ENCODE measurements at regions not wholly inside any gene's neighbourhood (a gene's known extent, or its start where the extent isn't known, plus 50 kb on each side); places are given as distances from the start of the nearest gene placed in this dataset.
A peak's percentile ranks its signal among the peaks of the same experiment; 100 is the strongest.

DNA sequence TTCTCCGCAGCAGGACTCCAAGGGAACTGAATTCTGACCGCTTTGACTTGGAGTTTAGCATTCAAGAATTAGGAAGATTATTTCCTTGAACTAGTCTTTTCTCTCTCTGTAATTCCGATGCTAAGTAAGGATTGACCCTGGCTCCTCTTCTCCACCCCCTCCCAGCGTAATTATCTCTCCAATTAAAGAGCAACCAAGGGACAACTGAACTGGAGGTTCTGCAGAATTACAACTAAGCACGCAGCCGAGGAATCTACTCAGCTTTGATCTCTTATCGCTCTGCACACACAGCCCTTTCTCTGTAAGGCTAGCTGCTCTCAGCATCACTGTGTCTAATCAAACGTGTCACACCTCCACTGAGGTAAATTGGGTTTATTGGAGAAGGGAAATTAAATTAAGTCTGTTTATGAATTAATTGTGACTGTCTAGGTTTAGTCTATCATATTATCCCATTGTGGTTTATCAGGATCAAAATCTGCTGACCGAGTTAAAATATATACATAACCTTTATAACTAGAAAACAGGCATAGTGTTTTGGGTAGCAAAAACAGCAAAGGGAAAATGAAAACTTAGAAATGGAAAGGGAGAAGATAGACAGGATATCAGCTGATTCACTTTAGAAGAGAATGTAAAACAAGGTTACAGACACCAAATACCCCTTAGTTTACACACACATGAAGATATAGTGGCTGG lies 241.3 kb upstream of the LARGE1 start:
- TF ChIP-seq, protein P1, sequence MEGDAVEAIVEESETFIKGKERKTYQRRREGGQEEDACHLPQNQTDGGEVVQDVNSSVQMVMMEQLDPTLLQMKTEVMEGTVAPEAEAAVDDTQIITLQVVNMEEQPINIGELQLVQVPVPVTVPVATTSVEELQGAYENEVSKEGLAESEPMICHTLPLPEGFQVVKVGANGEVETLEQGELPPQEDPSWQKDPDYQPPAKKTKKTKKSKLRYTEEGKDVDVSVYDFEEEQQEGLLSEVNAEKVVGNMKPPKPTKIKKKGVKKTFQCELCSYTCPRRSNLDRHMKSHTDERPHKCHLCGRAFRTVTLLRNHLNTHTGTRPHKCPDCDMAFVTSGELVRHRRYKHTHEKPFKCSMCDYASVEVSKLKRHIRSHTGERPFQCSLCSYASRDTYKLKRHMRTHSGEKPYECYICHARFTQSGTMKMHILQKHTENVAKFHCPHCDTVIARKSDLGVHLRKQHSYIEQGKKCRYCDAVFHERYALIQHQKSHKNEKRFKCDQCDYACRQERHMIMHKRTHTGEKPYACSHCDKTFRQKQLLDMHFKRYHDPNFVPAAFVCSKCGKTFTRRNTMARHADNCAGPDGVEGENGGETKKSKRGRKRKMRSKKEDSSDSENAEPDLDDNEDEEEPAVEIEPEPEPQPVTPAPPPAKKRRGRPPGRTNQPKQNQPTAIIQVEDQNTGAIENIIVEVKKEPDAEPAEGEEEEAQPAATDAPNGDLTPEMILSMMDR (IDR thresholded peaks at IDR 0.05; ENCODE audit: borderline replicate concordance) = no peak
- Histone ChIP-seq H3K4me1 (no peaks in the 10 kb centered on the region), H3K27ac (replicated peaks) (no peak overlapping the region), H3K4me3 (no peak overlapping the region), H3K36me3 (no peaks in the 10 kb centered on the region), H3K27me3 (ENCODE audit: low read depth) (peaks cover 68% of the 10 kb centered on the region), H3K9me3 (replicated peaks) (no peaks in the 10 kb centered on the region)
- no peak for DNase-seq
- intact Hi-C loops (cut with micrococcal nuclease) = no loop called here

DNA sequence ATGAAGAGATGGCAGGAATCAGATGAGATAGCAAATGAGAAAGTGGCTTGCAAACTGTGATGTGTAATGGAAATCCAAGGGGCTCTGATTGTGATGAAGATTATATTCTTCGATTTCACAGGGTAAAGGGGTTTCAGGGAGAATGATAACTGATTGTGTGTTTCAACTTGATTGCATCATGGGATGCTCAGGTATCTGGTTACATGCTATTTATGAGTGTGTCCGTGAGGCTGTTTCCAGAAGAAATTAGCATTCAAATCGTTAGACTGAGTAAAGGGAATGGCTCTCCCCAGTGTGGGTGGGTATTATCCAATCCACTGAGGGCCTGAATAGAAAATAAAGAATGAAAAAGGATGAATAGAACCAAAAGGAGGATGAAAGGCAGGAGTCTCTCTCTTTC lies 278.7 kb upstream of the LARGE1 start:
- intact Hi-C loops (cut with micrococcal nuclease) = no loop called here
- Histone ChIP-seq H3K36me3 (no peaks in the 10 kb centered on the region), H3K9me3 (replicated peaks) (no peaks in the 10 kb centered on the region), H3K27me3 (ENCODE audit: low read depth) (peaks cover 15% of the 10 kb centered on the region), H3K27ac (replicated peaks) (no peak overlapping the region), H3K4me1 (no peaks in the 10 kb centered on the region), H3K4me3 (no peak overlapping the region)
- no peak for DNase-seq
- TF ChIP-seq, protein P1 (IDR thresholded peaks at IDR 0.05; ENCODE audit: borderline replicate concordance) = no peak

DNA sequence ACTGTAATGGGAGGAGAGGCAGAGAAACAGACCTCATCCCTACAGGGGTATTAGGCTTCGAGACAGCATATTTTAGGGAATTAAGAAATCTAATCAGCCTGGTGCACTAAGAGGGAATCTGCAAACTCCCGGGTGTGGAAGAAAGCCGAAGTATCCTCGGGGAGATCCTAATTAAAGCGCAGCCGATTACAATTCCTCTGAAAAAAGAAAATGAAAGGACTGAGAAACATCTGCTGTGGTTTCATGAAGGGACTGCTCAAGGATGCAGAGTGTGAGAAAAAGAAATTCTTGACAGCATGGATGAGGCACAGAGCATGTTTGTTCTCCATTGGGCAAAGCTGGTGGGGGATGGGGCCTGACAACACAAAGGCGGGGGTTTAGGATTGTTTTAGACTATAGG lies 290.0 kb upstream of the LARGE1 start:
- Histone ChIP-seq H3K36me3 (no peaks in the 10 kb centered on the region), H3K4me1 (no peaks in the 10 kb centered on the region), H3K4me3 (no peak overlapping the region), H3K27ac (replicated peaks) (no peak overlapping the region), H3K27me3 (ENCODE audit: low read depth) (peaks cover 8% of the 10 kb centered on the region), H3K9me3 (replicated peaks) (peaks cover 20% of the 10 kb centered on the region)
- intact Hi-C loops (cut with micrococcal nuclease) = no loop called here
- TF ChIP-seq, protein P1 (IDR thresholded peaks at IDR 0.05; ENCODE audit: borderline replicate concordance) = no peak
- DNase-seq = no peak

DNA sequence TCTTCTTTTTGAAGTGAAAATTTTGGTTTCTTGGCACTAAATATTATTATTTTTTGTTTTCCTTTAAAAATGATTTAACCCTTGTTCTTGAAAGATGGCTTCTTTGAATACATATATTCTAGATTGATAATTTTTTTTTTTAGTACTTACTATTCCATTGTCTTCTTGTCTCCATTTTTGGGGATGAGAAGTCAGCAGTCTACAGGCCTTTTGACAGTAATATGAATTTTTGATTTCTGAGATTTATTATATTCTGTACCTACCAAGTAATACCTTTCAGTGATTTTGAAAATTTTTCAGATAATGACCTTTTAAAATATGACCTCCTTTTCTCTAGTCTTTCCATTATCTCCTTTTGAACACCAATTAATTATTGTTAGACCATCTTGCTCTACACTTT lies 294.1 kb upstream of the LARGE1 start:
- DNase-seq = no peak
- Histone ChIP-seq H3K4me3 (no peak overlapping the region), H3K27ac (replicated peaks) (no peak overlapping the region), H3K36me3 (no peaks in the 10 kb centered on the region), H3K4me1 (no peaks in the 10 kb centered on the region), H3K9me3 (replicated peaks) (peaks cover 24% of the 10 kb centered on the region), H3K27me3 (ENCODE audit: low read depth) (peaks cover 8% of the 10 kb centered on the region)
- TF ChIP-seq, protein P1 (IDR thresholded peaks at IDR 0.05; ENCODE audit: borderline replicate concordance) = no peak
- intact Hi-C loops (cut with micrococcal nuclease) = no loop called here

DNA sequence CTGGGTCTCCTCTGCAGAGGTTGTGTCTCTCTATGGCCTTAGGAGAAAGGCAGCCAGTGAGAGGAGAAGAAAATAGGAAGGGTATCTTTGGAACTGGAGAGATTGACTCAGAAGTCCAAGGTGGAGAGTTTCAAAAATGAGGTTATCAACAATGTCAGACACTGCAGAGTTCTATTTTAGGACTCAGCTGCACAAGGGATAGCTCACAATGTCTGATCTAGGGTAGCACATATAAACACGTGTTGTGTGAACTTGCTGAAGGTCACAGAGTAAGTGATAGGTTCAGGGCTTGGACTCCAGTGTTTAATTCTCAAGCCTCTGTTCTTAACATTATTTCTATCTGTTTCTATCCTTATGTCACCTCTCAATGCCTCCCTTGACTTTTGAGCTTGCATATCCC lies 305.0 kb upstream of the LARGE1 start:
- H3K27ac ChIP-seq (replicated peaks) = peak overlapping the region; percentile 68
- H3K4me1 ChIP-seq = peaks cover 11% of the 10 kb centered on the region
- no peaks in the 10 kb centered on the region for H3K36me3 ChIP-seq
- no peak overlapping the region for H3K4me3 ChIP-seq
- intact Hi-C loops (cut with micrococcal nuclease) = no loop called here
- H3K9me3 ChIP-seq (replicated peaks) = peaks cover 9% of the 10 kb centered on the region
- no peak for DNase-seq
- TF ChIP-seq, protein P1 (IDR thresholded peaks at IDR 0.05; ENCODE audit: borderline replicate concordance) = no peak
- no peaks in the 10 kb centered on the region for H3K27me3 ChIP-seq (ENCODE audit: low read depth)

All from left ventricle myocardium inferior (tissue), 1 donor.